ENCODE measurements at regions not wholly inside any gene's neighbourhood (a gene's known extent, or its start where the extent isn't known, plus 50 kb on each side); places are given as distances from the start of the nearest gene placed in this dataset.
"Not testable (repeated sequence)": the region's sequence is repeated elsewhere in the genome, so short reads cannot be mapped to it uniquely, and the experiment has no call there.

GRCh38 chr2:82182270-82182669 is 1877.7 kb upstream of the LRRTM1 start:
- no peak for TF ChIP-seq CTCF (IDR thresholded peaks at IDR 0.05; ENCODE audit: extremely low read depth, missing control alignments)
- DNase-seq (ENCODE audit: low spot score) = no peak

GRCh38 chr2:82175210-82175609 is 1870.7 kb upstream of the LRRTM1 start:
- not testable (repeated sequence) for DNase-seq (ENCODE audit: low spot score)

GRCh38 chr2:82172483-82172882 is 1867.9 kb upstream of the LRRTM1 start:
- no peak for TF ChIP-seq CTCF (IDR thresholded peaks at IDR 0.05; ENCODE audit: extremely low read depth, missing control alignments)
- no peak for DNase-seq (ENCODE audit: low spot score)

- DNase-seq (ENCODE audit: low spot score) = no peak
- no peak for TF ChIP-seq CTCF (IDR thresholded peaks at IDR 0.05; ENCODE audit: extremely low read depth, missing control alignments)
Measured at GRCh38 chr2:82169379-82169778, 1864.8 kb upstream of the LRRTM1 start.

- TF ChIP-seq CTCF (IDR thresholded peaks at IDR 0.05; ENCODE audit: extremely low read depth, missing control alignments) = no peak
- no peak for DNase-seq (ENCODE audit: low spot score)
Measured at GRCh38 chr2:82165377-82165776, 1860.8 kb upstream of the LRRTM1 start.

- TF ChIP-seq CTCF (IDR thresholded peaks at IDR 0.05; ENCODE audit: extremely low read depth, missing control alignments) = no peak
- no peak for DNase-seq (ENCODE audit: low spot score)
Measured at GRCh38 chr2:82158150-82158549, 1853.6 kb upstream of the LRRTM1 start.

- TF ChIP-seq CTCF (IDR thresholded peaks at IDR 0.05; ENCODE audit: extremely low read depth, missing control alignments) = no peak
- DNase-seq (ENCODE audit: low spot score) = no peak
Measured at GRCh38 chr2:82155469-82155868, 1850.9 kb upstream of the LRRTM1 start.

- DNase-seq (ENCODE audit: low spot score) = no peak
- TF ChIP-seq CTCF (IDR thresholded peaks at IDR 0.05; ENCODE audit: extremely low read depth, missing control alignments) = no peak
Measured at GRCh38 chr2:82143343-82143742, 1838.8 kb upstream of the LRRTM1 start.

Measured in GM20000 (cell line).